ENCODE measurements at regions not wholly inside any gene's neighbourhood (a gene's known extent, or its start where the extent isn't known, plus 50 kb on each side); places are given as distances from the start of the nearest gene placed in this dataset.
"Not testable (repeated sequence)": the region's sequence is repeated elsewhere in the genome, so short reads cannot be mapped to it uniquely, and the experiment has no call there.

- H3K9me3 ChIP-seq; H3K27me3 ChIP-seq; H3K4me3 ChIP-seq; intact Hi-C loops (cut with DNase I; ENCODE audit: low total_unique reads); H3K27ac ChIP-seq; H3K4me1 ChIP-seq; DNase-seq; H3K36me3 ChIP-seq: not testable (repeated sequence)
Observed at GRCh38 chr9:41332562-41332961, 143.4 kb upstream of the ZNG1F start.

GRCh38 chr9:41321277-41321676 lies 132.2 kb upstream of the ZNG1F start:
- DNase-seq; H3K4me3 ChIP-seq; intact Hi-C loops (cut with DNase I; ENCODE audit: low total_unique reads); H3K27me3 ChIP-seq; H3K9me3 ChIP-seq; H3K36me3 ChIP-seq; H3K4me1 ChIP-seq; H3K27ac ChIP-seq: not testable (repeated sequence)

- H3K9me3 ChIP-seq; intact Hi-C loops (cut with DNase I; ENCODE audit: low total_unique reads); H3K27ac ChIP-seq; H3K36me3 ChIP-seq; H3K4me1 ChIP-seq; H3K27me3 ChIP-seq; H3K4me3 ChIP-seq; DNase-seq: not testable (repeated sequence)
Observed at GRCh38 chr9:41308953-41309352, 119.8 kb upstream of the ZNG1F start.

GRCh38 chr9:41285744-41286143 lies 96.6 kb upstream of the ZNG1F start:
- H3K4me1 ChIP-seq; H3K27ac ChIP-seq; intact Hi-C loops (cut with DNase I; ENCODE audit: low total_unique reads): not testable (repeated sequence)

GRCh38 chr9:41280299-41281238 lies 91.5 kb upstream of the ZNG1F start:
- H3K36me3 ChIP-seq; H3K4me1 ChIP-seq; H3K4me3 ChIP-seq; DNase-seq; H3K27me3 ChIP-seq; H3K9me3 ChIP-seq; intact Hi-C loops (cut with DNase I; ENCODE audit: low total_unique reads); H3K27ac ChIP-seq: not testable (repeated sequence)

More at GRCh38 chr9:41285744-41286143, 96.6 kb upstream of the ZNG1F start:
- not testable (repeated sequence) for DNase-seq, H3K4me3 ChIP-seq, H3K36me3 ChIP-seq, H3K27me3 ChIP-seq, H3K9me3 ChIP-seq

- intact Hi-C loops (cut with DNase I; ENCODE audit: low total_unique reads); H3K4me1 ChIP-seq; H3K36me3 ChIP-seq; H3K27me3 ChIP-seq; H3K9me3 ChIP-seq; H3K4me3 ChIP-seq; DNase-seq; H3K27ac ChIP-seq: not testable (repeated sequence)
Observed at GRCh38 chr9:41279437-41279836, 90.3 kb upstream of the ZNG1F start.

GRCh38 chr9:41279033-41279432 lies 89.9 kb upstream of the ZNG1F start:
- H3K4me1 ChIP-seq; H3K27me3 ChIP-seq; H3K4me3 ChIP-seq; H3K36me3 ChIP-seq; intact Hi-C loops (cut with DNase I; ENCODE audit: low total_unique reads); H3K9me3 ChIP-seq; DNase-seq; H3K27ac ChIP-seq: not testable (repeated sequence)

- intact Hi-C loops (cut with DNase I; ENCODE audit: low total_unique reads); H3K9me3 ChIP-seq; H3K36me3 ChIP-seq; H3K27me3 ChIP-seq; H3K27ac ChIP-seq; H3K4me1 ChIP-seq: not testable (repeated sequence)
- DNase-seq: peak in 1 of 2 donors; percentile 24
- TF ChIP-seq POLR2A (IDR thresholded peaks at IDR 0.05): peak in 1 of 2 donors; percentile 28
- peak overlapping the region; percentile 28 to 30 for H3K4me3 ChIP-seq
Observed at GRCh38 chr9:41273549-41274267, 84.6 kb upstream of the ZNG1F start.

- DNase-seq; intact Hi-C loops (cut with DNase I; ENCODE audit: low total_unique reads); H3K4me1 ChIP-seq; H3K36me3 ChIP-seq; H3K27me3 ChIP-seq; H3K27ac ChIP-seq; H3K9me3 ChIP-seq: not testable (repeated sequence)
- peak overlapping the region in 1 of 2 donors; percentile 28 for H3K4me3 ChIP-seq
Observed at GRCh38 chr9:41272879-41273548, 83.9 kb upstream of the ZNG1F start.

- H3K4me1 ChIP-seq; H3K27me3 ChIP-seq; H3K4me3 ChIP-seq; DNase-seq; intact Hi-C loops (cut with DNase I; ENCODE audit: low total_unique reads); H3K27ac ChIP-seq; H3K9me3 ChIP-seq; H3K36me3 ChIP-seq: not testable (repeated sequence)
Observed at GRCh38 chr9:41270992-41271391, 81.9 kb upstream of the ZNG1F start.

GRCh38 chr9:41269471-41269870 lies 80.4 kb upstream of the ZNG1F start:
- H3K36me3 ChIP-seq; H3K27ac ChIP-seq; H3K4me3 ChIP-seq; H3K9me3 ChIP-seq; DNase-seq; intact Hi-C loops (cut with DNase I; ENCODE audit: low total_unique reads); H3K27me3 ChIP-seq; H3K4me1 ChIP-seq: not testable (repeated sequence)

GRCh38 chr9:41269054-41269453 lies 79.9 kb upstream of the ZNG1F start:
- H3K9me3 ChIP-seq; H3K27ac ChIP-seq; intact Hi-C loops (cut with DNase I; ENCODE audit: low total_unique reads); H3K36me3 ChIP-seq; H3K4me3 ChIP-seq; H3K4me1 ChIP-seq; DNase-seq; H3K27me3 ChIP-seq: not testable (repeated sequence)

GRCh38 chr9:41266602-41267001 lies 77.5 kb upstream of the ZNG1F start:
- intact Hi-C loops (cut with DNase I; ENCODE audit: low total_unique reads); DNase-seq; H3K36me3 ChIP-seq; H3K27ac ChIP-seq; H3K9me3 ChIP-seq; H3K4me1 ChIP-seq; H3K27me3 ChIP-seq; H3K4me3 ChIP-seq: not testable (repeated sequence)
